Liver (tissue), 8 donors: ENCODE measurements at regions not wholly inside any gene's neighbourhood (a gene's known extent, or its start where the extent isn't known, plus 50 kb on each side); places are given as distances from the start of the nearest gene placed in this dataset.

ENCODE experiments used
- DNase-seq: peaks from one replicate; pipeline ENCODE4 v3.0.0-alpha.2; 2017; ENCODE audit warnings: low spot score
- H3K27ac ChIP-seq, 2 donors: one replicate each; pipeline ENCODE4 v1.7.0; 2013; ENCODE audit warnings: inconsistent platforms in 2 of 2, low read length in 2 of 2, control low read depth in 1 of 2, low read depth in 1 of 2, mild to moderate bottlenecking in 1 of 2
- H3K27me3 ChIP-seq, 4 donors: one replicate each; pipeline versions ENCODE4 v1.6.1 to v1.7.0; 2013; ENCODE audit warnings: low read length in 3 of 4, inconsistent platforms in 1 of 4, mild to moderate bottlenecking in 1 of 4, moderate library complexity in 1 of 4; ENCODE audit not compliant: control insufficient read depth in 4 of 4, insufficient read depth in 4 of 4
- H3K36me3 ChIP-seq, 4 donors: one replicate each; pipeline versions ENCODE4 v1.6.1 to v1.7.0; 2013; ENCODE audit warnings: low read length in 3 of 4, mild to moderate bottlenecking in 3 of 4, low read depth in 1 of 4, moderate library complexity in 1 of 4; ENCODE audit not compliant: control insufficient read depth in 4 of 4, insufficient read depth in 3 of 4
- H3K4me1 ChIP-seq, 4 donors: one replicate each; pipeline versions ENCODE4 v1.6.1 to v1.7.0; 2013; ENCODE audit warnings: low read length in 3 of 4, mild to moderate bottlenecking in 3 of 4, moderate library complexity in 1 of 4; ENCODE audit not compliant: control insufficient read depth in 4 of 4, insufficient read depth in 4 of 4
- H3K4me3 ChIP-seq, 3 donors: one replicate each; pipeline versions ENCODE4 v1.6.1 to v1.7.0; 2013; ENCODE audit warnings: low read length in 3 of 3, control low read depth in 1 of 3, low read depth in 1 of 3, mild to moderate bottlenecking in 1 of 3
- H3K9ac ChIP-seq, 2 donors: one replicate each; pipeline ENCODE4 v1.7.0; 2013; ENCODE audit warnings: low read length in 2 of 2, mild to moderate bottlenecking in 2 of 2, moderate library complexity in 2 of 2, control low read depth in 1 of 2, low read depth in 1 of 2
- H3K9me3 ChIP-seq, 4 donors: one replicate each; pipeline versions ENCODE4 v1.6.1 to v1.7.0; 2013; ENCODE audit warnings: low read length in 3 of 4; ENCODE audit not compliant: control insufficient read depth in 4 of 4
- ATF3 ChIP-seq: IDR thresholded peaks from 2 replicates; pipeline ENCODE4 v1.6.1; 2016; ENCODE audit warnings: antibody characterized with exemption
- CTCF ChIP-seq: fragments of 150-350 bp; IDR thresholded peaks from 2 replicates; pipeline ENCODE4 v1.5.1; 2017; ENCODE audit warnings: improper control_type of control experiment, low read depth, low read length; ENCODE audit not compliant: missing input control
- FOXA1 ChIP-seq: IDR thresholded peaks from 2 replicates; pipeline ENCODE4 v1.6.1; 2016; ENCODE audit warnings: antibody characterized with exemption
- FOXA2 ChIP-seq: IDR thresholded peaks from 2 replicates; pipeline ENCODE4 v1.6.1; 2016; ENCODE audit warnings: antibody characterized with exemption
- GABPA ChIP-seq, 2 donors: IDR thresholded peaks in 1 of 2; conservative IDR thresholded peaks in 1 of 2; 2 replicates each; pipeline ENCODE4 v1.6.1; 2016; ENCODE audit warnings: antibody characterized with exemption in 2 of 2, mild to moderate bottlenecking in 1 of 2, moderate library complexity in 1 of 2
- HNF4A ChIP-seq, 2 donors: conservative IDR thresholded peaks; 2 replicates each; pipeline ENCODE4 v1.6.1; 2016; ENCODE audit warnings: antibody characterized with exemption in 2 of 2, mild to moderate bottlenecking in 2 of 2
- HNF4G ChIP-seq: IDR thresholded peaks from 2 replicates; pipeline ENCODE4 v1.6.1; 2016; ENCODE audit warnings: antibody characterized with exemption
- JUND ChIP-seq, 2 donors: IDR thresholded peaks; 2 replicates each; pipeline ENCODE4 v1.6.1; 2016; ENCODE audit warnings: antibody characterized with exemption in 2 of 2
- MAX ChIP-seq: IDR thresholded peaks from 2 replicates; pipeline ENCODE4 v1.6.1; 2016; ENCODE audit warnings: antibody characterized with exemption
- NR2F2 ChIP-seq: IDR thresholded peaks from 2 replicates; pipeline ENCODE4 v1.6.1; 2016; ENCODE audit warnings: antibody characterized with exemption
- RAD21 ChIP-seq, 2 donors: IDR thresholded peaks; 2 replicates each; pipeline ENCODE4 v1.6.1; 2016; ENCODE audit warnings: antibody characterized with exemption in 2 of 2, mild to moderate bottlenecking in 2 of 2
- REST ChIP-seq: IDR thresholded peaks from 2 replicates; pipeline ENCODE4 v1.6.1; 2016; ENCODE audit warnings: antibody characterized with exemption, mild to moderate bottlenecking
- RXRA ChIP-seq, 2 donors: IDR thresholded peaks; 2 replicates each; pipeline ENCODE4 v1.6.1; 2017 to 2018; ENCODE audit warnings: antibody characterized with exemption in 2 of 2, mild to moderate bottlenecking in 1 of 2
- SP1 ChIP-seq: IDR thresholded peaks from 2 replicates; pipeline ENCODE4 v1.6.1; 2018; ENCODE audit warnings: antibody characterized with exemption, mild to moderate bottlenecking
- TAF1 ChIP-seq: conservative IDR thresholded peaks from 2 replicates; pipeline ENCODE4 v1.6.1; 2016; ENCODE audit warnings: antibody characterized with exemption, mild to moderate bottlenecking
- YY1 ChIP-seq: IDR thresholded peaks from 2 replicates; pipeline ENCODE4 v1.6.1; 2016; ENCODE audit warnings: antibody characterized with exemption, mild to moderate bottlenecking
- ZBTB33 ChIP-seq: IDR thresholded peaks from 2 replicates; pipeline ENCODE4 v1.6.1; 2016; ENCODE audit warnings: antibody characterized with exemption
- WGBS: extraction: QIAGEN DNeasy Blood & Tissue Kit; methylation state at CpG from one replicate; pipeline ENCODE4 v1.1.7; 2013; 5-methylcytosine and 5-hydroxymethylcytosine counted together
- donor health status: healthy.
- donor health status: healthy.
- donor health status: healthy.
- donor health status: healthy.
- donor health status: healthy.

- WGBS, result 74% methylated on average over 2 of the region's 2 CpGs
Observed at GRCh38 chr11:24383137-24383536, 113.7 kb upstream of the LUZP2 start.

GRCh38 chr11:24384240-24384639 lies 112.6 kb upstream of the LUZP2 start:
- Histone ChIP-seq H3K36me3 (no peaks in the 10 kb centered on the region), H3K9me3 (no peaks in the 10 kb centered on the region), H3K4me3 (no peak overlapping the region), H3K27ac (no peak overlapping the region), H3K27me3 (no peaks in the 10 kb centered on the region), H3K4me1 (no peaks in the 10 kb centered on the region), H3K9ac (no peak overlapping the region)
- 44% methylated on average over 3 of the region's 3 CpGs for whole genome bisulfite sequencing
- DNase-seq, result no peak
- TF ChIP-seq TAF1, result no peak
- TF ChIP-seq JUND (IDR thresholded peaks at IDR 0.05), result no peak
- no peak for TF ChIP-seq ZBTB33
- TF ChIP-seq REST, result no peak
- no peak for TF ChIP-seq FOXA2
- TF ChIP-seq MAX, result no peak
- no peak for TF ChIP-seq RAD21 (IDR thresholded peaks at IDR 0.05)
- no peak for TF ChIP-seq GABPA (IDR thresholded peaks at IDR 0.05 in 1 of 2, conservative IDR thresholded peaks at IDR 0.05 in 1 of 2)
- no peak for TF ChIP-seq YY1
- no peak for TF ChIP-seq SP1
- TF ChIP-seq HNF4G, result no peak

More at GRCh38 chr11:24383137-24383536, 113.7 kb upstream of the LUZP2 start:
- TF ChIP-seq HNF4A (conservative IDR thresholded peaks at IDR 0.05) (no peak), ATF3 (no peak), TAF1 (no peak), HNF4G (no peak), FOXA1 (no peak), MAX (no peak), CTCF (no peak), RXRA (IDR thresholded peaks at IDR 0.05) (no peak), GABPA (IDR thresholded peaks at IDR 0.05 in 1 of 2, conservative IDR thresholded peaks at IDR 0.05 in 1 of 2) (no peak), NR2F2 (no peak), FOXA2 (no peak), ZBTB33 (no peak), YY1 (no peak), JUND (IDR thresholded peaks at IDR 0.05) (no peak), RAD21 (IDR thresholded peaks at IDR 0.05) (no peak)
- DNase-seq, result no peak
- Histone ChIP-seq H3K9ac (no peak overlapping the region), H3K27me3 (no peaks in the 10 kb centered on the region), H3K9me3 (no peaks in the 10 kb centered on the region), H3K36me3 (no peaks in the 10 kb centered on the region), H3K27ac (no peak overlapping the region), H3K4me1 (no peaks in the 10 kb centered on the region), H3K4me3 (no peak overlapping the region)
